Glomerular visceral epithelial cell (primary cell): ENCODE measurements at regions not wholly inside any gene's neighbourhood (a gene's known extent, or its start where the extent isn't known, plus 50 kb on each side); places are given as distances from the start of the nearest gene placed in this dataset.

Experiments
- DNase-seq: peaks from one replicate; pipeline ENCODE4 v3.0.0-alpha.2; 2016; ENCODE audit errors: extremely low spot score

GRCh38 chr13:39233519-39233918, 195.3 kb downstream of the NHLRC3 start:
- no peak for DNase-seq

GRCh38 chr13:39244561-39245230, 206.4 kb downstream of the NHLRC3 start:
- DNase-seq: no peak

GRCh38 chr13:39245688-39246087, 207.4 kb downstream of the NHLRC3 start:
- no peak for DNase-seq

GRCh38 chr13:39249982-39250381, 211.7 kb downstream of the NHLRC3 start:
- no peak for DNase-seq

- no peak for DNase-seq
Measured at GRCh38 chr13:39250440-39250839, 212.2 kb downstream of the NHLRC3 start.

- DNase-seq: no peak
Measured at GRCh38 chr13:39251340-39251739, 213.1 kb downstream of the NHLRC3 start.

- DNase-seq: no peak
Measured at GRCh38 chr13:39253774-39254173, 215.5 kb downstream of the NHLRC3 start.

GRCh38 chr13:39254601-39255000, 216.3 kb downstream of the NHLRC3 start:
- no peak for DNase-seq

- no peak for DNase-seq
Measured at GRCh38 chr13:39257642-39258041, 219.4 kb downstream of the NHLRC3 start.

GRCh38 chr13:39259371-39260140, 221.3 kb downstream of the NHLRC3 start:
- no peak for DNase-seq

- DNase-seq: peak; percentile 34
Measured at GRCh38 chr13:39263033-39263432, 224.8 kb downstream of the NHLRC3 start.

GRCh38 chr13:39263531-39263930, 225.3 kb downstream of the NHLRC3 start:
- no peak for DNase-seq

- DNase-seq: no peak
Measured at GRCh38 chr13:39266426-39266825, 228.2 kb downstream of the NHLRC3 start.

- no peak for DNase-seq
Measured at GRCh38 chr13:39268398-39268797, 230.1 kb downstream of the NHLRC3 start.

GRCh38 chr13:39269004-39269403, 230.7 kb downstream of the NHLRC3 start:
- DNase-seq: no peak

- DNase-seq: no peak
Measured at GRCh38 chr13:39269411-39269810, 231.2 kb downstream of the NHLRC3 start.

GRCh38 chr13:39272994-39273393, 234.7 kb downstream of the NHLRC3 start:
- no peak for DNase-seq

GRCh38 chr13:39273953-39274738, 235.9 kb downstream of the NHLRC3 start:
- peak; percentile 27 for DNase-seq

GRCh38 chr13:39274739-39275325, 236.6 kb downstream of the NHLRC3 start:
- DNase-seq: no peak

GRCh38 chr13:39279077-39279476, 240.8 kb downstream of the NHLRC3 start:
- DNase-seq: no peak

- DNase-seq: no peak
Measured at GRCh38 chr13:39281539-39282150, 243.4 kb downstream of the NHLRC3 start.
